ENCODE measurements at regions not wholly inside any gene's neighbourhood (a gene's known extent, or its start where the extent isn't known, plus 50 kb on each side); places are given as distances from the start of the nearest gene placed in this dataset.

GRCh38 chr10:130434446-130435385 is 298.5 kb downstream of the GLRX3 start:
- no peak for DNase-seq

- DNase-seq: no peak
Measured at GRCh38 chr10:130435961-130436360, 299.8 kb downstream of the GLRX3 start.

DNA sequence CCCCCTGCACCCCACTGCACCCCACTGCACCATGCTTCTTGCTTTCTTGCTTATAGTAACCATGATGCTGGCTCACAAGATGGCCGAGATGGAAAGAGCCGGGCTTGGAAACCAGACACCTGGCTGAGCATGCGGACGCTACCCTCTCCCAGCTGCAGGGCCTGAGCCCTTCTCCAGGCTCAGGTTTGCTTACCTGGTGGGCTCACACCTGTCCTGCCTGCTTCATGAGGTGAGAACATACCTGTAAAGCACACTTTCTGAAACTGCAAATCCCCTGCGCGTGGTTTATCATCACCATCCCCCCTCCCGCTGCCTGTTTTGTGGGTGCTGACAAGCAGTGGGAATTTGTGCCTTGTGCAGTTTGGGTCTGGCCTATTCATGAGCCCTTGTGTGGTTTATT is 302.7 kb downstream of the GLRX3 start:
- no peak for DNase-seq

DNA sequence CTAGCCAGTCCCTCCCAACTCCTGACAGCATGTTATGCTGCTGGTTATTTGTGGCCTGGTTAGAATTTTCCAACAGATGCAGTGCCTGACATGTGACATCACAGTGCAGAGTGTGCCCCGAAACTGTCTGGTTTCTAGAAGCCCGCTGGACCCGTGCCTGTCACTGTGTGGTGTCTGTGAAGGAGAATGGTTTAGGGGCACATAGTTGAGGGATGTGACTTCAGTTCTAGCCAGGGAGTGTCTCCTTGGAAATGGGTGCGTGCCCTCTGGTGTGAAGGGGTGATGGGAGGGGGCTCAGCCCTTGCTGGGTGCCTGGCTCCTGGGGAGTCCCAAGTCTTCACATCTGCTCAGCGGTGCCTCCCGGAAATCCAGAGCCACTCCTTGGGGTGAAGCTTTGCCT is 303.6 kb downstream of the GLRX3 start:
- DNase-seq: no peak

DNA sequence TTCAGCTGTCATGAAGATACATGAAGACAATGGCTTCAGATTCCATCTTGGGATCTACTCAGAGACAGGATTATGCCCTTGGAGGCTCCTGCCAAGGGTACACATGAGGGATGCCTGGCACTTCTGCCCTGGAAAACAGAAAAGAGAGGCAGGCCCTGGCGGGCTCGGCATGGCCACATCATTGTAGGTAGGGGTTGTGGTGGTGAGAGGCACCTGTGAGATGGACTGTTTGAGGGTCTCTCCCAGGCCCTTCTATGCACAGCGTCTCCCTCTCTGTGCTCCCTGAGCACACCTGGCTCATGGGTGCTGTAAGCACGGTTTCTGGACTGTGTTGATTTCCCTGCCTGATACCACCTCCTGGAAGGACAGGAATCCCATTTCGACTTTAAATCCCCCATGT is 304.3 kb downstream of the GLRX3 start:
- no peak for DNase-seq

GRCh38 chr10:130440971-130441370 is 304.8 kb downstream of the GLRX3 start:
- DNase-seq: no peak

- DNase-seq: no peak
Measured at GRCh38 chr10:130443066-130443465, 306.9 kb downstream of the GLRX3 start.

- DNase-seq: no peak
Measured at GRCh38 chr10:130453036-130453720, 317.0 kb downstream of the GLRX3 start.

- DNase-seq: no peak
Measured at GRCh38 chr10:130453721-130454542, 317.7 kb downstream of the GLRX3 start.

DNA sequence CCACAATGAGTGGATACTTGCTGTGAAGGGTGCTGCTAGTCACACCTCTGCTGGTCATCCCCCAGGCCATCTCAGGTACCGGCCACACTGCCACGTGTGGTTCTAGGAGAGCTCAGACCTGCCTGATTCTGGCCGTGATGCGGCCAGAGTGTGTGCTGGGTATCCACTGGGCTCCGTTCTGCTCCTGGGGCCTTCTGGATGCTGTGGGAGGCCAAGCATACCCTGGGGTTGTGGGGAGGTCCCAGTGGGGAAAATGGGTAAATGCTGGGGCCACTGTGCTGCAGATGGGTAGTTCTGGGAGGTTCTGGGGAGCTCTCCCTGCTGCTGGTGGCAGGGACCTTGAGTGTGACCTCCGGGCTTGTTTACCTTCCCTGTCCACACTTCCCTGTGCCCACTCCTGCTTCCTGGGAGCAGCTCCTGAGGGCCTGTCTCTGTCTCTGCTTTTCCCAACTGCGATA is 318.4 kb downstream of the GLRX3 start:
- DNase-seq: no peak

GRCh38 chr10:130455111-130455695 is 319.0 kb downstream of the GLRX3 start:
- no peak for DNase-seq

- DNase-seq: no peak
Measured at GRCh38 chr10:130455791-130456190, 319.6 kb downstream of the GLRX3 start.

DNA sequence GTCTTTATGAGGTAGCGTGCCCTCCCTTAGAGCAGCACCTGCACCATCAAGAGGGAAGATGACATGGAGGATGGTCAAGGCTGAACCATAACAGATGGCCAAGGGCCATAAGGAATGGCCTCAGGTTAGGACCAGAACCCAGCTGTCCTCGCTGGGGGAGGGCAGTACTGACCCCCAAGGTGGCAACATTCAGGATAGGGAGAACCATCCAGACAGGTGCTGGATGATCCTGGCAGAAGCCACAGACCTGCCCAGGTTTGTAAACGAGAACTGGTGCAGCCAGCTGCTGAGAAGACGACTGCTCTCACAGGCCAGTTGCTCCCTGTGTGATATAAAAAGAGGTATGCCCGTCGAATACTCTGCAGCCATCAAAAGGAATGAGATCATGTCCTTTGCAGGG is 320.4 kb downstream of the GLRX3 start:
- no peak for DNase-seq

DNA sequence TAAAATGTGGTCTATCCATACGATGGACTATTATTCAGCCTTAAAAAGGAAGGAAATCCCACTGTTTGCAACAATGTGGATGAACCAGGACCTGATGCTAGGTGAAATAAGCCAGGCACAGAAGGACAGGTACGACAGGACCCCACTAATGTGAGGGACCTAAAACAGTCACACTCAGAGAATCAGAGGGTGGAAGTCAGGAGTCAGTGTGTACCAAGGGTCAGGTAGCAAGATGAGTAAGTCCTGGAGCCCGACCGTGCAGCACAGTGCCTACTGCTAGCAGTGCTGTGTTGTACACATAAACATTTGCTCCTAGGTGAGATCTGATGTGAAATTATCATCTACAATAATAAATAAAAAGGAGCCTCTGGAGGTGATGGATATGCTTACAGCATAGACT is 322.3 kb downstream of the GLRX3 start:
- no peak for DNase-seq

- DNase-seq: no peak
Measured at GRCh38 chr10:130459011-130459410, 322.8 kb downstream of the GLRX3 start.

DNA sequence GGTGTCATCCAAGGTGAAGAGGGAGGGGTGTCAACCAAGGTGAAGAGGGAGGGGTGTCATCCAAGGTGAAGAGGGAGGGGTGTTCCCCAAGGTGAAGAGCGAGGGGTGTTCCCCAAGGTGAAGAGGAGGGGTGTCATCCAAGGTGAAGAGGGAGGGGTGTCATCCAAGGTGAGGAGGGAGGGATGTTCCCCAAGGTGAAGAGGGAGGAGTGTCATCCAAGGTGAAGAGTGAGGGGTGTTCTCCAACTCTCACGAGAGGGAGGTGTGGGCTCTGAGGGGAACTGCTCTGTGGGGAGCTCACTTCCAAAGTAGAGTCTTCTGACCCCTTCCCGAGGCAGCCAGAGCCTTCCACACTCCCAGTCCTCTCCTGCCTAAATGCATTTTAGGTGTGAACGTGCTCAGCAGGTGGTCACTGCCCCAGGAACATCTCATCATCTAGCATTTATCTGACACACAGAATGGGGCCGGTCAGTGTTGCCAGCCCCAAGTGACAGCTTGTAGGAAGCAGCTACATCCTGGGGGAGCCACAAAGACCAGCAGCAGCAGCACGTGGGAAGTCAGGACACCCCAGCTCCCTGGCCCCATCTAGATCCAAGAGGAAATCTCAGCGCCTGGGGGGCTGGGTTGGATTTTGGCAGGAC is 323.8 kb downstream of the GLRX3 start:
- DNase-seq: no peak

DNA sequence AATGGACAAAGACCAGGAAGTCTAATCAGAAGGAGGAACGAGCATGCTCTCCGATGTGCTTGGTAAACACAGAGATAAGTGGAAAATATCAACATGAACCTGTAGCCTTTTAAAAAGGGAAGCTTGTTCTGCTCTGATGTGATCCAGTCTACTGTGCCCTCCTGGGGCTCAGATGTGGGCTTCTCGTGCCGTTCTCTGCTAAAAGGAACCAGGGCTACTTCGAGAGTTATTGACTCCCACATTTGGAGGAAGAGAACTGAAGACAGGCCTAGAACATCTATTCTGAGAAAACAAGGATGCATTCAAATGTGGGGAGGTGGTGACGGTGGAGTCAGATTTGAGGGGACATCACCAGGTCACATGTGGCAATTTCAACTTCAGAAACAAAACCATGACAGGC is 325.4 kb downstream of the GLRX3 start:
- DNase-seq: no peak

GRCh38 chr10:130463104-130463875 is 327.1 kb downstream of the GLRX3 start:
- DNase-seq: no peak

DNA sequence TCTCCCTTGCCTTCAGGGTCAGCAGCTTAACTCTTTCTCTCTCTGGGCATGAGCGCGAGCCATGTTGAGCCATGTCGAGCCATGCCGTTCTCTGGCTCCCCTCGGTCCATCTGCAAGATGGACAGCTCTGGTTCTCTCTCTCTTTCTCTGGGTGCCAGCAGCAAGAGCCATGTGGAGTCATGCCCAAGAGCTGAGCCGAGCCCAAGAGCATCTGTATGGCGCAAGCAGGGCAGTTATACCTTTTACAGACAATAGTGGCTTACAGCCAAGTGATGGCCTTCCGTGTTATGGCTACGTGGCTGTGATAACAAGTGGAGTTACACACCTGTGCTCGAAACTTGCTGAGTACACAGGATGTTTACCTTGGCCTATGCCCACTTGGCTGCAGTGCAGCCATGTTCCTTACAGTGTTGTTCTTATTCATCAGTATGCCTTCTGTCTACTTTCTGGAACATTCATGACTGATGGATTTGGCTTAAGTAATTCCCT is 327.7 kb downstream of the GLRX3 start:
- DNase-seq: no peak

DNA sequence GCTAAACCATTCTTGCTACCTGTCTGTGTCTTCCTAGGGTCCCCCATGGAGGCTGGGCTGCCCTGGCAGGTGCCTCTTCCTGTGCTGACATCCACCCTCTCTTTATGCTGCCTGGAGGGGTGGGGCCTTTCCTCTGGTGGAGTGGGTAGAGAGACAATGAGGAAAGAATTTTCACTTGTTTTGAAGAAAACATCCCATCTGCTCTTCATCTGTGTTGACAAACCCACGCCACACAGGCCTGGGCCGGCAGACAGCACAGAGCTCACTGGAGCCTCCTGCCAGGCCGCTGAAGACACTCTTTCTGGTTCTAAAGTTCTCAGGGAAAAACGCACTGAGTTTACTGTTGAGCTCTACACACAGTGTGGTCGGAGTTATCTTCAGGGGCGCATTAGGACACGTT is 328.2 kb downstream of the GLRX3 start:
- no peak for DNase-seq

- no peak for DNase-seq
Measured at GRCh38 chr10:130466271-130466997, 330.2 kb downstream of the GLRX3 start.
